ENCODE measurements at regions not wholly inside any gene's neighbourhood (a gene's known extent, or its start where the extent isn't known, plus 50 kb on each side); places are given as distances from the start of the nearest gene placed in this dataset.
"Not testable (repeated sequence)": the region's sequence is repeated elsewhere in the genome, so short reads cannot be mapped to it uniquely, and the experiment has no call there.

- no peak for DNase-seq (ENCODE audit: low spot score)
Measured at GRCh38 chrX:9345957-9346356, 118.9 kb upstream of the TBL1X start.

- no peak for DNase-seq (ENCODE audit: low spot score)
Measured at GRCh38 chrX:9349572-9350494, 115.0 kb upstream of the TBL1X start.

- DNase-seq (ENCODE audit: low spot score) = peak; percentile 21
Measured at GRCh38 chrX:9351126-9351525, 113.7 kb upstream of the TBL1X start.

- DNase-seq (ENCODE audit: low spot score) = no peak
Measured at GRCh38 chrX:9352243-9352642, 112.6 kb upstream of the TBL1X start.

- DNase-seq (ENCODE audit: low spot score) = peak; percentile 64
Measured at GRCh38 chrX:9352694-9353411, 112.0 kb upstream of the TBL1X start.

- DNase-seq (ENCODE audit: low spot score) = no peak
Measured at GRCh38 chrX:9354918-9355317, 109.9 kb upstream of the TBL1X start.

- peak; percentile 55 for DNase-seq (ENCODE audit: low spot score)
Measured at GRCh38 chrX:9355739-9356138, 109.1 kb upstream of the TBL1X start.

- DNase-seq (ENCODE audit: low spot score) = no peak
Measured at GRCh38 chrX:9356846-9357245, 108.0 kb upstream of the TBL1X start.

GRCh38 chrX:9357518-9358114, 107.2 kb upstream of the TBL1X start:
- DNase-seq (ENCODE audit: low spot score) = no peak

GRCh38 chrX:9362363-9362928, 102.4 kb upstream of the TBL1X start:
- DNase-seq (ENCODE audit: low spot score) = no peak

- DNase-seq (ENCODE audit: low spot score) = no peak
Measured at GRCh38 chrX:9367421-9367820, 97.4 kb upstream of the TBL1X start.

GRCh38 chrX:9368262-9368661, 96.6 kb upstream of the TBL1X start:
- no peak for DNase-seq (ENCODE audit: low spot score)

GRCh38 chrX:9369802-9370291, 95.0 kb upstream of the TBL1X start:
- DNase-seq (ENCODE audit: low spot score) = no peak

GRCh38 chrX:9370893-9371292, 94.0 kb upstream of the TBL1X start:
- DNase-seq (ENCODE audit: low spot score) = no peak

GRCh38 chrX:9372866-9373265, 92.0 kb upstream of the TBL1X start:
- DNase-seq (ENCODE audit: low spot score) = no peak

GRCh38 chrX:9373789-9374188, 91.1 kb upstream of the TBL1X start:
- no peak for DNase-seq (ENCODE audit: low spot score)

- DNase-seq (ENCODE audit: low spot score) = no peak
Measured at GRCh38 chrX:9374555-9374954, 90.3 kb upstream of the TBL1X start.

- DNase-seq (ENCODE audit: low spot score) = no peak
Measured at GRCh38 chrX:9376111-9376510, 88.7 kb upstream of the TBL1X start.

GRCh38 chrX:9377216-9377615, 87.6 kb upstream of the TBL1X start:
- DNase-seq (ENCODE audit: low spot score) = not testable (repeated sequence)

GRCh38 chrX:9378980-9379696, 85.7 kb upstream of the TBL1X start:
- no peak for DNase-seq (ENCODE audit: low spot score)

- DNase-seq (ENCODE audit: low spot score) = no peak
Measured at GRCh38 chrX:9379697-9380551, 84.9 kb upstream of the TBL1X start.

Measured in CD4-positive, alpha-beta T cell treated with Interleukin-15 for 4 hours (primary cell).